ENCODE measurements at regions not wholly inside any gene's neighbourhood (a gene's known extent, or its start where the extent isn't known, plus 50 kb on each side); places are given as distances from the start of the nearest gene placed in this dataset.

GRCh38 chr11:119509969-119510401 lies 87.0 kb upstream of the THY1 start:
- DNase-seq (no peak), ATAC-seq (ENCODE audit: low read depth) (peak; percentile 84)
- H3K4me3 Mint-ChIP-seq, result no peak overlapping the region

GRCh38 chr11:119509282-119509841 lies 86.4 kb upstream of the THY1 start:
- POLR2A ChIA-PET, result interaction anchor here (0.9 to 1.6 kb wide), 2 partner anchors 14 to 16 kb away, joined by 4 read pairs; no protein-coding TSS in a partner anchor
- H3K27ac Mint-ChIP-seq, result peak overlapping the region; percentile 75
- TF ChIP-seq CTCF (IDR thresholded peaks at IDR 0.05), result no peak
- no peak overlapping the region for H3K4me3 Mint-ChIP-seq
- DNase-seq (no peak), ATAC-seq (ENCODE audit: low read depth) (no peak)
- H3K27me3 Mint-ChIP-seq, result peaks cover 2% of the 10 kb centered on the region
- CTCF ChIA-PET, result interaction anchor here (1.4 kb wide), 1 partner anchor 24 kb away, joined by 3 read pairs; no protein-coding TSS in a partner anchor
- no peaks in the 10 kb centered on the region for H3K9me3 Mint-ChIP-seq
- peaks cover 35% of the 10 kb centered on the region for H3K4me1 Mint-ChIP-seq
- H3K36me3 Mint-ChIP-seq (ENCODE audit: low read depth), result no peaks in the 10 kb centered on the region
- intact Hi-C loops (cut with micrococcal nuclease), result no loop called here

More at GRCh38 chr11:119509969-119510401, 87.0 kb upstream of the THY1 start:
- CTCF ChIA-PET, result interaction anchor here (0.7 to 1.4 kb wide), 2 partner anchors 19 to 25 kb away, joined by 3 read pairs; no protein-coding TSS in a partner anchor
- Mint-ChIP-seq H3K27me3 (peaks cover 2% of the 10 kb centered on the region), H3K27ac (peak overlapping the region; percentile 75), H3K9me3 (no peaks in the 10 kb centered on the region), H3K4me1 (peaks cover 35% of the 10 kb centered on the region), H3K36me3 (ENCODE audit: low read depth) (no peaks in the 10 kb centered on the region)
- POLR2A ChIA-PET, result interaction anchor here (0.9 to 1.6 kb wide), 2 partner anchors 13 to 15 kb away, joined by 4 read pairs; no protein-coding TSS in a partner anchor
- intact Hi-C loops (cut with micrococcal nuclease), result loop anchor here (1.0 kb wide), 1 partner anchor 15 kb away; no protein-coding TSS in a partner anchor
- no peak for TF ChIP-seq CTCF (IDR thresholded peaks at IDR 0.05)

- H3K27ac Mint-ChIP-seq, result no peak overlapping the region
- H3K9me3 Mint-ChIP-seq, result no peaks in the 10 kb centered on the region
- TF ChIP-seq CTCF (IDR thresholded peaks at IDR 0.05), result no peak
- H3K27me3 Mint-ChIP-seq, result peaks cover 6% of the 10 kb centered on the region
- DNase-seq (no peak), ATAC-seq (ENCODE audit: low read depth) (no peak)
- ChIA-PET CTCF (no interaction called here), POLR2A (no interaction called here)
- H3K4me3 Mint-ChIP-seq, result no peak overlapping the region
- H3K36me3 Mint-ChIP-seq (ENCODE audit: low read depth), result no peaks in the 10 kb centered on the region
- intact Hi-C loops (cut with micrococcal nuclease), result no loop called here
- peaks cover 20% of the 10 kb centered on the region for H3K4me1 Mint-ChIP-seq
These were observed 83.5 kb upstream of the THY1 start for GRCh38 chr11:119506436-119506835.

- ATAC-seq (ENCODE audit: low read depth), result no peak
- TF ChIP-seq CTCF (IDR thresholded peaks at IDR 0.05), result no peak
- DNase-seq, result no peak
- H3K9me3 Mint-ChIP-seq, result no peaks in the 10 kb centered on the region
- no peaks in the 10 kb centered on the region for H3K36me3 Mint-ChIP-seq (ENCODE audit: low read depth)
- ChIA-PET CTCF (no interaction called here), POLR2A (interaction anchor here (0.6 kb wide), 1 partner anchor 1786 kb away, joined by 3 read pairs; the partner anchor contains the start of gene SC5D)
- H3K4me3 Mint-ChIP-seq, result no peak overlapping the region
- peaks cover 8% of the 10 kb centered on the region for H3K27me3 Mint-ChIP-seq
- H3K4me1 Mint-ChIP-seq, result peaks cover 16% of the 10 kb centered on the region
- intact Hi-C loops (cut with micrococcal nuclease), result no loop called here
- no peak overlapping the region for H3K27ac Mint-ChIP-seq
These were observed 82.9 kb upstream of the THY1 start for GRCh38 chr11:119505861-119506260.

- Mint-ChIP-seq H3K4me3 (no peak overlapping the region), H3K4me1 (peaks cover 8% of the 10 kb centered on the region), H3K27me3 (peaks cover 8% of the 10 kb centered on the region), H3K27ac (no peak overlapping the region), H3K36me3 (ENCODE audit: low read depth) (no peaks in the 10 kb centered on the region), H3K9me3 (no peaks in the 10 kb centered on the region)
- ATAC-seq (ENCODE audit: low read depth), result no peak
- DNase-seq, result no peak
- ChIA-PET POLR2A (no interaction called here), CTCF (no interaction called here)
- intact Hi-C loops (cut with micrococcal nuclease), result no loop called here
- TF ChIP-seq CTCF (IDR thresholded peaks at IDR 0.05), result no peak
These were observed 82.1 kb upstream of the THY1 start for GRCh38 chr11:119505071-119505470.
